Fibroblast of skin of left quadriceps (primary cell): ENCODE measurements at regions not wholly inside any gene's neighbourhood (a gene's known extent, or its start where the extent isn't known, plus 50 kb on each side); places are given as distances from the start of the nearest gene placed in this dataset.
"Not testable (repeated sequence)": the region's sequence is repeated elsewhere in the genome, so short reads cannot be mapped to it uniquely, and the experiment has no call there.

Experiments used
- DNase-seq, 2 experiments: peaks; one replicate each; pipeline ENCODE4 v3.0.0-alpha.2; 2013; ENCODE audit warnings: low read depth in 2 of 2

GRCh38 chr1:168421399-168422004 lies 122.3 kb downstream of the XCL2 start:
- DNase-seq = no peak

- no peak for DNase-seq
Observed at GRCh38 chr1:168420177-168420576, 123.6 kb downstream of the XCL2 start.

DNA sequence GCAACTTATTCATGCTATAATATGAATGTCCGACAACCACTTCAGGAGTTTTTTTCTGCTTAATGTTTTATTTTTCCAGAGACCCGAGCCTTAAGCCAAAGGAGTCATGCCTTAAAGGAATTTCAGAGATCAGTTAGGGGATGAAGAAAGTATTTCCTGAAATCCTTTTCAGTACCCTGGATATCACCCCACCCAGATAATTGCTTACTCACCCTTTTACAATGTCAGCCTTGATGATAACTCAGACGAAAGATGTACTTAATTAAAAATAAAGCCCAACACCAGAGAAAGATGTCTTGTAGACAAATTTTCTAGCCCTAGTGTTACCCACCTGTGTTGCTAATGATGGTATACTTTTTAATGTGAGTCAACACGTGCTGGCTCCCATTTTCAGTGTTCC lies 124.1 kb downstream of the XCL2 start:
- DNase-seq = peak; percentile 18 to 20

DNA sequence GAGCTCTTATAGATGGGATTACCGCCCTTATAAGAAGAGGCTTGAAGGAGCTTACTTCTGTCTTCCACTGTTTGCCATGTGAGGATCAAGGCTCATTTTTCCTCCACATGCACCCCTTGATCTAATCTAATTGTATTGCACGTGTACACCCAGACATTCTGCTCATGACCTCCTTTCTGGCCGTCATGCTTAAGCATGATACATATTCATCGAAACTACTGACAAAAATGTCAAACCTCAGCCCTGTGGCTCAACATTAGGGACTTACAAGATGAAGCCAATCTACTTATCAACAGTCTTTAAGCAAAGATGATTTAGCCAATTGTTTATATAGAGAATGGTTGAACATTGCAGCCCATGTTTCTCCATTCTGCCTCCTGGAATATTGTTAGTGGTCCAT lies 127.6 kb downstream of the XCL2 start:
- DNase-seq = no peak

DNA sequence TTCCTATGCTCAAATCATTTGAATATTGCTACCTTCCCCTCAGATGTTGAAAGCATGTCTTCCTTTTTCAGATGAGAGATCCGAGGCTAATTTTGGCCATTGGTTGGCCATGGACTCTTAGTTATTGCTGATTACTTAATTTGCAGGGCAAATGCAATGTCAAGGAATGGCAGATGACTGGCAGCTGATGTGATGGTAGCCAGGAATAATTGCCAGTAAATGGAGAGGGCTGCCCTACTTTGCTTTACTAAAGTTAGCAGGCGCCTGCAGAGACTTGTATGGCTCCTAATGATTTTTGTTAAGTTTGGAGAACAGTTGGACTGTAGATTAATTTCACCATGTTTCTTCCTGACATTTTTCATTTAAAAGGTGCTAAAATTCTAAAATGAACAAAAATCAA lies 128.9 kb downstream of the XCL2 start:
- DNase-seq = no peak

GRCh38 chr1:168410464-168410863 lies 129.8 kb downstream of the TBX19 start:
- DNase-seq = no peak

DNA sequence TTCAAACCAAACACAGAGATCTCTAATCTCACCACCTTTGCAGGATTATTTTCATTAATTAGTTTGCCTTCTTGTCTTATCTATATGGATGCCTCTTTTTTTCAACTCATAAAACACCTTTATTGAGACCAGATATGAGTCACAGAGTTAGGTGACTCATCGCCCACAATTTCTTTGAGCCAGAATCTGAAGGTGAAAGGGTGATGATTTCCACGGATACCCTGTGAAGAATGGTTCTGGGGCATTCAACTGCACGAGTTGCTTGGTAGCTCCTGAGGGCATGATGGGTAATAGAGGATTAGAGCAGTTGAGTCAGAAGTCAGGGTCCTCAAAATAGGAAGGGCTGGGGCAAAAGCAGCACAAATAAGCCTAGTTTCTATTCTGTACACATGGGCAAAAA lies 128.2 kb downstream of the TBX19 start:
- no peak for DNase-seq

DNA sequence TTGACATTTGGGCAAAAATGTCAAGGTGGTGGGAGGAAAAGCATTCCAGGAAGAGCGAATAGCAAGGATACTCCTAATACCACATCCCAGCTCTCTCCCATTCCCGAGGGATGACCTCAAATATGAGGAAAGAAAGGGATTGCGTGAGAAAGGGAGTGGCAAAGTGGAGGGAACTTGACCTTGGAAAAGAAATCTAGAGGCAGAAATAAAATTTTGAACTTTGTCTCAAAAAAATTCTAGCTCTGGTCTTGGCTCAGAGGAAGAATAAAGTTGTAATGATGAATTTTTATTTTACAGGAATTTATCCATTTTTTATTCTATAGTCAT lies 127.8 kb downstream of the TBX19 start:
- DNase-seq = no peak

- no peak for DNase-seq
Observed at GRCh38 chr1:168407832-168408538, 127.3 kb downstream of the TBX19 start.

DNA sequence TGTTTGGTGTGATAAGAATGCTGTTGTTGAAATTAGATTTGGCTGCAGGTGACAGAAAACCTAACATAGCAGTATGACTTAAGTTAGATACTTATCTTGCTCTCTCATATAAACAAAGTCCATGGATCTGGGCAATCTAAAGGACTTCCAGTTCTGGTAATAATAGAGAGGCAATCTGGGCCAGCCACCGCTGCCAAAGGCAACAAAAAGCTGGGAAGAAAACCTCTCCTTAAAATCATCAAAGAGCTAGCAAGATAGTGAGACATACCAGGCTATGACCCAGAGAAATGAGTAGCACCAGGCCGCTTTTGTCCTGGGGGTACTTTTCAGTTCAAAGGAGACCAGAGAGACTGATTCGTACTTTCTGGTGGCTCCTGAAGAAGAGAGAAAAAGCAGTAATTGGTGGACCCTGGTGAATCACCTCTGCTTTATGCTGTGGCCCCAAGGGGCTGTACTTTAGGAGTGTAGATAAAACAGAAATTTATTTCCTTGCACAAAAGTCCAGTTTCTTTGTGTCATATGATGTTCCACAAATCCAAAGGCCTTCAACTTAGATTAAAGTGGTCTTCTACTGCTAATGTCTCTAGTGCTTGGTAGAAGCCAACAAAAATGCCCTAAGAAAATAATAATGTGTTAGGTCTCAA lies 125.4 kb downstream of the TBX19 start:
- no peak for DNase-seq

GRCh38 chr1:168403140-168403539 lies 122.5 kb downstream of the TBX19 start:
- no peak for DNase-seq

- not testable (repeated sequence) for DNase-seq
Observed at GRCh38 chr1:168402466-168402865, 121.8 kb downstream of the TBX19 start.

DNA sequence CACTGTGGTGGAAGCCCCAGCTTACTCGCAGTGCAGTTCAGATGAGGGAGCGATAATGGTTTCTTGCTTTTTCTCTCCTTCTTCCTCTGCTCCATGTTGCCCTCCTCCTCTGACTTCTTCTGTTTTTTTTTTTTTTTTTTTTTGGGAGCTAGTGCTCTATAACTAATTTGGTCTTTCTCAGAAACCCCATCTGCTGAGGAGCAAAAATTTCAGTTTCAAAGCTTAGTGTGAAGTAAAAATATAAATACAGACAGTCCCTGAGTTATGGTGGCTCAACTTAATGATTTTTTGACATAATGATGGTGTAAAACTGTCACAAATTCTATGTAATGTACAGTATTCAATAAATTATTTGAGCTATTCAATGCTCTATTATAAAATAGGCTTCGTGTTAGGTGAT lies 120.7 kb downstream of the TBX19 start:
- DNase-seq = no peak

GRCh38 chr1:168400139-168400538 lies 119.5 kb downstream of the TBX19 start:
- no peak for DNase-seq

GRCh38 chr1:168397806-168398205 lies 117.1 kb downstream of the TBX19 start:
- DNase-seq = no peak

GRCh38 chr1:168396940-168397684 lies 116.4 kb downstream of the TBX19 start:
- DNase-seq = no peak

DNA sequence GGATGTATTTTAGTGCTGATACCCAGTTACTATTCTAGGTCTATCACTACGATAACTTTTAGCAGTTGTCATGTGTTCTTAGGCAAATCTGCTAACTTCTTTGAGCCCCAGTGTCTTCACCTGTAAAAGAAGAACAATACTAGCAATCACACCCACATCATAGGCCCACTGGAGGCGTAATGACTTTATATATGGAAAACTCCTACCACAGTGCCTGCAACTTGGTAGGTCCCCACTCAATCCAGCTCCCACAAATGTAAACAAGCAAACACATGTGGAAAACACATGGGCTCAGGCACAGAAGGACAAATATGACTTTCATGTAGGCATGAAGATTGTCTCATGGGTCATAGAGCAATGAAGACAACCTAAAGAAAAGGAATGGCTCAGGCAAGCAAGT lies 115.8 kb downstream of the TBX19 start:
- no peak for DNase-seq

DNA sequence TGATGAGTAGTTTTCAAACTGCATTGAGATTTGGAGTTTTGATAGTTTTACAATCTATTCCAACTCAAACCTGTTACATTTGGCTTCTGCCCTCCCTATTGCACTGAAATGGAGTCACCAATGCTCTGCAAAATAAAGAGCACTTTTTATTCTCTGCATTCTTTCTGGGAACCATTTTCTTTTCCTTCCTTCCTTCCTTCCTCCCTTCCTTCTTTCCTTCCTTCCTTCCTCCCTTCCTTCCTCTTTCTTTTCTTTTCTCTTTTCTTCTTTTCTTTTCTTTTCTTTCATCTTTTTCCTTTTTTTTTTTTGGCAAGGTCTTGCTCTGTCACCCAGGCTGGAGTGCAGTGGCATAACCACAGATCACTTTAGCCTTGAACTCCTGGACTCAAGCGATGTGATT lies 114.2 kb downstream of the TBX19 start:
- no peak for DNase-seq

- no peak for DNase-seq
Observed at GRCh38 chr1:168392958-168393549, 112.4 kb downstream of the TBX19 start.

DNA sequence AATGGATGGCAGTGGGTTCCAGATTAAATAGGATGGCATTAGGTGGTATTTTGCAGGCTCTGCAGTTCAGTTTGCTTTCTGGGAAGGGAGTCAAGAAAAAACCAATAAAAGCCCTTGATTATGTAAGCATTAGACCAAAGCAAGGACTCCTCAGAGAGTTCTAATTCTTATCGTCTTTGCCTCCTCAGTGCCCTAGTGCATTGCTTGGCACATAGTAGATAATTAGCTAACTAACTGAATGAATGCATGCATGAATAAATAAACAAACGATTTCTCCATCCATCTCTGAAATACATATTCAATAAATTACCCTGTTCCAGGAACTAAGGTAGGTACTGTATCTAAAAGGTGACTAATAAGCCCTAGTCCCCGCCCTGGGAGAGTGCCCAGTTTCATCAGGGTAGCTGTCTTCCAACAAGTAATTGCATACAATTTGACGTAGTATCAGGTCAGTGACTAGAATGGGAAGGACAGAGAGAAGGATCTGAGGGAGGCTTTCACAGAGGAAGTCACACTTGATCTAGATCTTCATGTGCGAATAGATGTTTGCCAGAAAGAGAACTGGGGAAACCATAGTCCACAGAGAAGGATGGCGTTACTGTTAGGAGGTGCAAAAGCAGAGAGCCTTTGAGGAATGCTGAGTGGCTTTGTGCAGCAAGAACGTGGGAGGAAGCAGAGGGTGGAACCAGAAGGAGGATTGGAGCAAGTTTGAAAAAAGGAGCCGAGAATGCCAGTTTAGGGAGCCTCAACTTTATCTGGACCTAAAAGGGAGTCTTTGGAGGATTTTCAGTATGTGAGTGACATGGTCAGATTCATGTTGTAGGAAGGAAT lies 111.4 kb downstream of the TBX19 start:
- DNase-seq = no peak

DNA sequence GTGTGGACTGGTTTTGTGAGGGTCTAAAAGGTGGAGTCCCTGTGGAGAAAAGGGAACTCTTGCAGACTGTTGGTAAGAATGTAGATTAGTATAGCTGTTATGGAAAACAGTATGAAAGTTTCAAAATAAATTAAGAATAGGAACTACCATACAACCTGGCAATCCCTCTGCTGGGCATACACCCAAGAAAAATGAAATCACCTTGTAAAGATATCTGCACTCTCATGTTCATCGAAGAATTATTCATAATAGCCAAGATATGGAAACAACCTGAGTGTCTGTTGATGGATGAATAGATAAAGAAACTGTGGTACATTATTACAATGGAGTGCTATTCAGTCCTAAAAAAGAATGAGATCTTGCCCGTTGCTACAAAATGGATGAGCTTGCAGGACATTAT lies 109.6 kb downstream of the TBX19 start:
- no peak for DNase-seq
